ENCODE measurements at regions not wholly inside any gene's neighbourhood (a gene's known extent, or its start where the extent isn't known, plus 50 kb on each side); places are given as distances from the start of the nearest gene placed in this dataset.

GRCh38 chr12:16100206-16100605 is 177.3 kb downstream of the SLC15A5 start:
- no peak for TF ChIP-seq CTCF (IDR thresholded peaks at IDR 0.05)
- TF ChIP-seq POLR2A (IDR thresholded peaks at IDR 0.05) = no peak

Data from heart left ventricle (tissue), 13 donors.